Calu3 (cell line): ENCODE measurements at regions not wholly inside any gene's neighbourhood (a gene's known extent, or its start where the extent isn't known, plus 50 kb on each side); places are given as distances from the start of the nearest gene placed in this dataset.

ENCODE experiments used
- BruUV-seq: library from RNA; stranded (reverse); fragments of 400-500 nt; replicated peaks from 2 replicates; lab custom pipeline; 2021; lab: Mats Ljungman, UMichigan
- CTCF ChIA-PET: fragments of 300-600 bp; sonication (Branson Sonifier 250); formaldehyde crosslinking; loops from one replicate; lab custom pipeline; 2022; ENCODE audit warnings: antibody characterized with exemption; lab: Charles Lee
- DNase-seq: peaks from one replicate; pipeline ENCODE4 v3.0.0; 2022
- H3K27ac Mint-ChIP-seq: one replicate; pipeline ENCODE4 v1.8.0; 2022; ENCODE audit warnings: mixed read lengths; ENCODE audit not compliant: unreplicated experiment
- H3K27me3 Mint-ChIP-seq: one replicate; pipeline ENCODE4 v1.8.0; 2022; ENCODE audit warnings: mixed read lengths; ENCODE audit not compliant: unreplicated experiment
- H3K36me3 Mint-ChIP-seq: one replicate; pipeline ENCODE4 v1.8.0; 2022; ENCODE audit warnings: mild to moderate bottlenecking, moderate library complexity, mixed read lengths; ENCODE audit not compliant: insufficient read depth, unreplicated experiment
- H3K4me1 Mint-ChIP-seq: one replicate; pipeline ENCODE4 v1.8.0; 2022; ENCODE audit warnings: mild to moderate bottlenecking, low read depth, mixed read lengths; ENCODE audit not compliant: unreplicated experiment
- H3K4me3 Mint-ChIP-seq: one replicate; pipeline ENCODE4 v1.8.0; 2022; ENCODE audit warnings: mild to moderate bottlenecking, low read depth, moderate library complexity, mixed read lengths; ENCODE audit not compliant: unreplicated experiment
- H3K9me3 Mint-ChIP-seq: one replicate; pipeline ENCODE4 v1.8.0; 2022; ENCODE audit warnings: low read depth, mixed read lengths; ENCODE audit not compliant: unreplicated experiment
- CTCF ChIP-seq: fragments of 200-600 bp; IDR thresholded peaks from one replicate; pipeline ENCODE4 v1.8.0; 2022; ENCODE audit warnings: antibody characterized with exemption; ENCODE audit not compliant: unreplicated experiment
- intact Hi-C: fragments of 100-400 bp; cut with micrococcal nuclease; formaldehyde crosslinking; loops from one replicate; pipeline ENCODE4 v1.10.0; 2022; ENCODE audit not compliant: unreplicated experiment

DNA sequence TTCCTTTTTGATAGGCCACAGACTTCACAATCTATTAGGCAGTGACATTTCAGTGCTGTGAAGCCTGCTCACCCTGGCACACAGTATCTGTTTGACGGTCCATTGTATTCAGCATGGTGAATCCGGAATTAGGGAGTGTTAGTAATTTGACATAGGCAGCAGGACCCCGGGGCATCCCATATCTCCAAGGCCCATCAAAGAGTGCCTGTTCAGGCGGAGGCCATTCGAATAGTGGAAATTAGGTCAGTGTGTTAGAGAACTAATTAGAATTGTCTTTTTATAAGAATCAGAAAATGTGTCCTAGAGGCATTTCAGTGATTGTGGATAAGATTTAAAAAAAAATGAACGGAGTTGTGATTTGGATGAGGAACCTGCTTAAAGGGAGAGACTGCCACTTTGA, 818.8 kb upstream of the SOX11 start:
- Mint-ChIP-seq H3K36me3 (no peaks in the 10 kb centered on the region), H3K27ac (no peak overlapping the region), H3K27me3 (no peaks in the 10 kb centered on the region), H3K4me1 (no peaks in the 10 kb centered on the region), H3K9me3 (peaks cover 9% of the 10 kb centered on the region), H3K4me3 (no peak overlapping the region)
- no peak for TF ChIP-seq CTCF
- intact Hi-C loops = no loop called here
- CTCF ChIA-PET = no interaction called here
- BruUV-seq = no TSS peak
- DNase-seq = no peak

DNA sequence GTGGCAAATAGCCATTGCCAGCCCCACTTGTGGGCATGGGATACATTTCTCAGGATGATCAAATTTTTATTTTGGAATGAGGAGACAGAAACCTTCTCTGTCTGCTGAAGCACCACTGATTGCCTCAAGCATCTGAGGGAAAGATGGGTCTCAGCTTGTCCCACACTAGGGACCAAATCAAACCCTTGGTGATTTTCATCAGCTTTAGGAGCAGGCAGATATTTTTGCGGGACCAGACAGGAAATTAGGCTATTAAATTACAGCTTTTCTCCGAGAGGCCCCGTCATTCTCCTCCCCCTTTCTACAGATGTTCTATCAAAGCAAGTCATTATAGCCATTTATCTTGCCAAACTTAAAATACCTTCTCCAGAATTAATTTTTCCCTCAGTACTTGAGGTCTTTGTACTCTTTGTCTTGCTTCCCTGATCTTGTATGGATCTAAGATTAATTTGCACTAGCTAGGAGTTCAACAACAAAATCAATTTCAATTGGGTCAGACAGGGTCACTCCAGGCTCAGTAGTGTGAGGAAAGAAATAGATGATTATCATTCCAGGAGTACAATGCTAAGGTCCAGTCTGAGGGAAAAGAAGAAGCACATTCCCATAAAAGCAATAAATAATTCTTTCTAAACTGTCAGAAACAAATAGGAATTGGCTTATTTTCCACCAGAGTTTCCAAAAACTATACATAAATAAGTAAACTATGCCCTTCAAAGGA, 818.1 kb upstream of the SOX11 start:
- TF ChIP-seq CTCF = no peak
- Mint-ChIP-seq H3K4me1 (no peaks in the 10 kb centered on the region), H3K27ac (no peak overlapping the region), H3K4me3 (no peak overlapping the region), H3K36me3 (no peaks in the 10 kb centered on the region), H3K9me3 (peaks cover 5% of the 10 kb centered on the region), H3K27me3 (no peaks in the 10 kb centered on the region)
- DNase-seq = no peak
- intact Hi-C loops = no loop called here
- BruUV-seq = no TSS peak
- CTCF ChIA-PET = interaction anchor here (0.6 kb wide), 1 partner anchor 76 kb away, joined by 3 read pairs; no protein-coding TSS in a partner anchor

- H3K4me3 Mint-ChIP-seq = no peak overlapping the region
- no peaks in the 10 kb centered on the region for H3K27me3 Mint-ChIP-seq
- DNase-seq = no peak
- TF ChIP-seq CTCF = no peak
- intact Hi-C loops = no loop called here
- peaks cover 3% of the 10 kb centered on the region for H3K9me3 Mint-ChIP-seq
- H3K36me3 Mint-ChIP-seq = no peaks in the 10 kb centered on the region
- H3K4me1 Mint-ChIP-seq = no peaks in the 10 kb centered on the region
- no TSS peak for BruUV-seq
- no peak overlapping the region for H3K27ac Mint-ChIP-seq
- CTCF ChIA-PET = no interaction called here
Measured at GRCh38 chr2:4882421-4882820, 809.8 kb upstream of the SOX11 start.

- no TSS peak for BruUV-seq
- no peak for TF ChIP-seq CTCF
- Mint-ChIP-seq H3K27me3 (no peaks in the 10 kb centered on the region), H3K4me3 (no peak overlapping the region), H3K27ac (no peak overlapping the region), H3K36me3 (no peaks in the 10 kb centered on the region), H3K4me1 (no peaks in the 10 kb centered on the region), H3K9me3 (peaks cover 3% of the 10 kb centered on the region)
- DNase-seq = no peak
- intact Hi-C loops = no loop called here
- CTCF ChIA-PET = interaction anchor here (0.6 kb wide), 1 partner anchor 21 kb away, joined by 3 read pairs; no protein-coding TSS in a partner anchor
Measured at GRCh38 chr2:4882941-4883340, 809.2 kb upstream of the SOX11 start.
